ENCODE measurements at regions not wholly inside any gene's neighbourhood (a gene's known extent, or its start where the extent isn't known, plus 50 kb on each side); places are given as distances from the start of the nearest gene placed in this dataset.

DNA sequence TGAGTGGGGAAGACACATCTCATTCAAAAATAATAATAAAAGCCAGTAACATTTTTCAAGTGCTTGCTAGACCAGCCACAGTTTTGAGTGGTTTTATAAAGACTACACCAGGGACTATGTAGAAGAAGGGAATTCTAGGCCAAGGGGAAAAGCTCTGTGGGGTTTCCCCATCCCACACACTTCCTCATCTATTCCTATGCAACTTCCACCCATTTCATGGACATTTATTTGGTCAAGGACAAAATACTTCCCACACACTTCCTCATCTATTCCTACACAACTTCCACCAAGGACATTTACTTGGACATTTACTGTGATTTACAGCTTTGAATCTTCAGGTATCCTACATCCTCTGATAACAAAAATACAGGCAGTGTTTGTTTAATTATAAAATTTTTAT, 86.5 kb upstream of the KLF3 start:
- H3K36me3 Mint-ChIP-seq (ENCODE audit: low read depth, unreplicated experiment) = no peaks in the 10 kb centered on the region
- H3K4me3 Mint-ChIP-seq (ENCODE audit: unreplicated experiment) = no peak overlapping the region
- peaks cover 27% of the 10 kb centered on the region for H3K4me1 Mint-ChIP-seq (ENCODE audit: unreplicated experiment)
- H3K27me3 Mint-ChIP-seq (ENCODE audit: unreplicated experiment) = no peaks in the 10 kb centered on the region
- H3K9me3 Mint-ChIP-seq (ENCODE audit: unreplicated experiment) = no peaks in the 10 kb centered on the region
- TF ChIP-seq, protein P1, sequence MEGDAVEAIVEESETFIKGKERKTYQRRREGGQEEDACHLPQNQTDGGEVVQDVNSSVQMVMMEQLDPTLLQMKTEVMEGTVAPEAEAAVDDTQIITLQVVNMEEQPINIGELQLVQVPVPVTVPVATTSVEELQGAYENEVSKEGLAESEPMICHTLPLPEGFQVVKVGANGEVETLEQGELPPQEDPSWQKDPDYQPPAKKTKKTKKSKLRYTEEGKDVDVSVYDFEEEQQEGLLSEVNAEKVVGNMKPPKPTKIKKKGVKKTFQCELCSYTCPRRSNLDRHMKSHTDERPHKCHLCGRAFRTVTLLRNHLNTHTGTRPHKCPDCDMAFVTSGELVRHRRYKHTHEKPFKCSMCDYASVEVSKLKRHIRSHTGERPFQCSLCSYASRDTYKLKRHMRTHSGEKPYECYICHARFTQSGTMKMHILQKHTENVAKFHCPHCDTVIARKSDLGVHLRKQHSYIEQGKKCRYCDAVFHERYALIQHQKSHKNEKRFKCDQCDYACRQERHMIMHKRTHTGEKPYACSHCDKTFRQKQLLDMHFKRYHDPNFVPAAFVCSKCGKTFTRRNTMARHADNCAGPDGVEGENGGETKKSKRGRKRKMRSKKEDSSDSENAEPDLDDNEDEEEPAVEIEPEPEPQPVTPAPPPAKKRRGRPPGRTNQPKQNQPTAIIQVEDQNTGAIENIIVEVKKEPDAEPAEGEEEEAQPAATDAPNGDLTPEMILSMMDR (IDR thresholded peaks at IDR 0.05; ENCODE audit: unreplicated experiment) = no peak
- H3K27ac Mint-ChIP-seq (ENCODE audit: unreplicated experiment) = no peak overlapping the region
- no peak for DNase-seq (ENCODE audit: low spot score)

DNA sequence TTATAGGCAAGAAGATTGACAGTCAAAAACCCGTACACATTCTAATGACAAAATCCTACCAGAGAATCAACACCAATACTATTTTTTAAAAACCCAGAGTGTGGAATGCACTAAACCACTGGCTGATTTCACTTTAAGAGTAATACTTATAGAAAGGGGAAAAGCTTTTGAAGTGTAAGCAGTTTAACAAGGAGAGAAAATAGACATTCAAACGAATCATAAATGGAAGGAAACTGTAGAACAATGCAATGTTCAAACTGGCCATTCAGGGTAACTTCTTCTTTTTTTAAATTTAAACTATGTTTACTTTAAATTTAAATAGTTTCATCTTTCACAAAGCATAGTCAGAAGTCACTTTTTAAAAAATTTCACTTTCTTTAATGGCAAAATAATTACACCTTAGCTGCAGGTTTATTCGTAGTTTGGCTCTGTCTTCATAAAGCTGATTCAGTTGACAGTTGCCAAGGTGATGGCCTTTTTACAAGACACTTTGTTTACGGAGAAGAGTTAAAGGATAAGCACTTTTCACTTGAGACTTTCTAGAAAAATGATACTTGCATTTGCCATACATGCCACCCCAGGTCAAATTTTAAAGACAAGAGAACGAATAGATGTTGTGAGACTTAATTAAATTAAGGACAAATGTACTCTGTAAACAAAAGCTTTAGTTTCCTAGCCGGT, 82.4 kb upstream of the KLF3 start:
- H3K27me3 Mint-ChIP-seq (ENCODE audit: unreplicated experiment) = no peaks in the 10 kb centered on the region
- H3K4me3 Mint-ChIP-seq (ENCODE audit: unreplicated experiment) = no peak overlapping the region
- H3K9me3 Mint-ChIP-seq (ENCODE audit: unreplicated experiment) = no peaks in the 10 kb centered on the region
- no peaks in the 10 kb centered on the region for H3K36me3 Mint-ChIP-seq (ENCODE audit: low read depth, unreplicated experiment)
- DNase-seq (ENCODE audit: low spot score) = no peak
- TF ChIP-seq, protein P1 (IDR thresholded peaks at IDR 0.05; ENCODE audit: unreplicated experiment) = no peak
- H3K27ac Mint-ChIP-seq (ENCODE audit: unreplicated experiment) = peak overlapping the region; percentile 46
- H3K4me1 Mint-ChIP-seq (ENCODE audit: unreplicated experiment) = peaks cover 16% of the 10 kb centered on the region

DNA sequence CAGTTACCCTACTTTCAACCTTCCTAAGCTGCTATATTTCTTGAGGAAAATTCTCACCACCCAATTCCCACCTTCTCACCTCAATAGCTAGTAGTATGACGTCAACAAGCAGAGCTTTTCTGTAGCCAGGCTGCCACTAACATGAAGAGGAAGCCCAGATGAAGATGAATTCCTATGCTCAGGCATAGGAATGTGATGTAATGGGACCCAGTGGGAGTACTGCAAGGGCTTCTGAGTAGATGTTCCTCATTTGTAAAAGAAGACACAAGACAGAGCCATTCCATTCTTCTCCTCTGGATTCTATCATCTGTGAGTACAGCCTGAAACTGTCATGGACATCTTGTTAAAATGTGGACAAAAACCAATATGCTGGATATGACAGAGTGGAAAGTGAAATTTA, 81.6 kb upstream of the KLF3 start:
- Mint-ChIP-seq H3K27me3 (ENCODE audit: unreplicated experiment) (no peaks in the 10 kb centered on the region), H3K36me3 (ENCODE audit: low read depth, unreplicated experiment) (no peaks in the 10 kb centered on the region), H3K27ac (ENCODE audit: unreplicated experiment) (no peak overlapping the region), H3K4me3 (ENCODE audit: unreplicated experiment) (no peak overlapping the region), H3K9me3 (ENCODE audit: unreplicated experiment) (no peaks in the 10 kb centered on the region), H3K4me1 (ENCODE audit: unreplicated experiment) (peaks cover 12% of the 10 kb centered on the region)
- DNase-seq (ENCODE audit: low spot score) = no peak
- TF ChIP-seq, protein P1 (IDR thresholded peaks at IDR 0.05; ENCODE audit: unreplicated experiment) = no peak

DNA sequence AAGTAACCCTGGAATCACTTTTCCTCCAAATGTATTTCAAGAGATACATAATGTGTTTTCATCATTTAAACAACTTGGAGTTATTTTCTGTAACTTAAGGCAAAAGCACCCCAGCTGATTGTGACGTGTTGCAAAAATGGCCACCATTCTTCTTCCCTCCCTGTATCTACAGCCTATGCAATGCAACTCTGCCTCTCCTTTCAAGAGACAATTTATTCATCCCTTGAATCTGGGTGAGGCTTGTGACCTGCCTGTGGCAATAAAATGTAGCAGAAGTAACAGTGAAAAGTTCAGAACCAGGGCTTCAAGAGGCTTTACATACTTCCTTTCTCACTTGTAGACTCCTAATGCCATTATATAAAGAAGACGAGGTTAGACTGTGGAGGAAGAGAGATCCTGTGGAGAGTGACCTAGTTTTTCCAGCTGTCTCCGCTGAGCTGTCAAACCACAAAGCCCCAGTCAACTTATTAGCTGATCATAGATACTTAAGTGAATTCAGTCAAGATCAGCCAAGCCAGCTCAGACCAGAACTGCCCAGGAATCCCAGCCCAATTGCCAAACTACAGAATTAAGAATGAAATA, 81.0 kb upstream of the KLF3 start:
- H3K4me3 Mint-ChIP-seq (ENCODE audit: unreplicated experiment) = no peak overlapping the region
- H3K36me3 Mint-ChIP-seq (ENCODE audit: low read depth, unreplicated experiment) = no peaks in the 10 kb centered on the region
- H3K27ac Mint-ChIP-seq (ENCODE audit: unreplicated experiment) = no peak overlapping the region
- TF ChIP-seq, protein P1 (IDR thresholded peaks at IDR 0.05; ENCODE audit: unreplicated experiment) = no peak
- peaks cover under 1% of the 10 kb centered on the region for H3K27me3 Mint-ChIP-seq (ENCODE audit: unreplicated experiment)
- H3K9me3 Mint-ChIP-seq (ENCODE audit: unreplicated experiment) = no peaks in the 10 kb centered on the region
- peaks cover 8% of the 10 kb centered on the region for H3K4me1 Mint-ChIP-seq (ENCODE audit: unreplicated experiment)
- no peak for DNase-seq (ENCODE audit: low spot score)

DNA sequence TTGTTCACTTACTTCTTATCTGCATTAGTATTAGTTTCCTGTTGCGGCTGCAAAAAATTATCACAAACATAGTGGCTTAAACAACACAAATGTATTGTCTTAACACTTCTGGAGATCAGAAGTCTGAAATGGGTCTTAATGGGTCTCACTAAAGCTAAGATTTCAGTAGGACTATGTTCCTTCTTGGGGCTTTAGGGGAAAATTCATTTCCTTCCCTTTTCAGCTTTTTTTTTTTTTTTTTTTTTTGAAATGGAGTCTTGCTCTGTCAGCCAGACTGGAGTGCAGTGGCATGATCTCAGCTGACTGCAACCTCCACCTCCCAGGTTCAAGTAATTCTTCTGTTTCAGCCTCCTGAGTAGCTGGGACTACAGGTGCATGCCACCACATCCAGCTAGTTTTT, 78.1 kb upstream of the KLF3 start:
- TF ChIP-seq, protein P1 (IDR thresholded peaks at IDR 0.05; ENCODE audit: unreplicated experiment) = no peak
- DNase-seq (ENCODE audit: low spot score) = no peak
- Mint-ChIP-seq H3K4me3 (ENCODE audit: unreplicated experiment) (no peak overlapping the region), H3K27me3 (ENCODE audit: unreplicated experiment) (peaks cover 3% of the 10 kb centered on the region), H3K27ac (ENCODE audit: unreplicated experiment) (no peak overlapping the region), H3K9me3 (ENCODE audit: unreplicated experiment) (no peaks in the 10 kb centered on the region), H3K4me1 (ENCODE audit: unreplicated experiment) (peaks cover 8% of the 10 kb centered on the region), H3K36me3 (ENCODE audit: low read depth, unreplicated experiment) (no peaks in the 10 kb centered on the region)
